Testis (tissue), 2 donors: ENCODE measurements at regions not wholly inside any gene's neighbourhood (a gene's known extent, or its start where the extent isn't known, plus 50 kb on each side); places are given as distances from the start of the nearest gene placed in this dataset.

Source experiments
- DNase-seq: peaks from one replicate; pipeline ENCODE4 v3.0.0-alpha.2; 2019
- H3K27ac ChIP-seq, 2 donors: fragments of 200-600 bp; sonication (generic); one replicate each; pipeline ENCODE4 v1.5.1; 2019
- H3K27me3 ChIP-seq: fragments of 200-600 bp; sonication (generic); one replicate; pipeline ENCODE4 v1.5.1; 2019
- H3K36me3 ChIP-seq: fragments of 200-600 bp; sonication (generic); one replicate; pipeline ENCODE4 v1.5.1; 2017; ENCODE audit warnings: low read depth; ENCODE audit errors: missing control alignments
- H3K4me1 ChIP-seq: fragments of 200-600 bp; sonication (generic); one replicate; pipeline ENCODE4 v1.5.1; 2019
- H3K4me3 ChIP-seq, 2 donors: fragments of 200-600 bp; sonication (generic); one replicate each; pipeline ENCODE4 v1.5.1; 2017 to 2019
- H3K9me3 ChIP-seq: fragments of 200-600 bp; sonication (generic); one replicate; pipeline ENCODE4 v1.5.1; 2017
- CTCF ChIP-seq, 3 experiments: fragments of 450-650 bp in 2 of 3; fragments of 200-600 bp in 1 of 3; sonication (generic) in 1 of 3; IDR thresholded peaks; one replicate each; pipeline ENCODE4 v1.5.1; 2016 to 2019; ENCODE audit warnings: antibody characterized with exemption in 3 of 3, mild to moderate bottlenecking in 2 of 3, moderate library complexity in 1 of 3
- POLR2A ChIP-seq: fragments of 450-650 bp; IDR thresholded peaks from one replicate; pipeline ENCODE4 v1.6.1; 2017; ENCODE audit warnings: antibody characterized with exemption, mild to moderate bottlenecking, moderate library complexity
- WGBS, 2 donors: methylation state at CpG; one replicate each; pipeline ENCODE4 v1.1.5; 2018; 5-methylcytosine and 5-hydroxymethylcytosine counted together
- intact Hi-C: fragments of 100-400 bp; cut with DNase I; formaldehyde crosslinking; loops from one replicate; pipeline ENCODE4 v1.15.1; 2023; ENCODE audit warnings: low total_unique reads

GRCh38 chr2:198702796-198703195 lies 754.9 kb downstream of the SATB2 start:
- H3K27ac ChIP-seq, result no peak overlapping the region
- DNase-seq, result no peak
- H3K4me1 ChIP-seq, result no peaks in the 10 kb centered on the region
- no peaks in the 10 kb centered on the region for H3K9me3 ChIP-seq
- no peaks in the 10 kb centered on the region for H3K36me3 ChIP-seq
- H3K27me3 ChIP-seq, result no peaks in the 10 kb centered on the region
- TF ChIP-seq CTCF (IDR thresholded peaks at IDR 0.05) (no peak), POLR2A (no peak)
- intact Hi-C loops, result no loop called here
- H3K4me3 ChIP-seq, result no peak overlapping the region

- DNase-seq, result no peak
- Histone ChIP-seq H3K27ac (no peak overlapping the region), H3K4me3 (no peak overlapping the region), H3K27me3 (no peaks in the 10 kb centered on the region), H3K36me3 (no peaks in the 10 kb centered on the region), H3K4me1 (no peaks in the 10 kb centered on the region), H3K9me3 (no peaks in the 10 kb centered on the region)
- intact Hi-C loops, result no loop called here
- WGBS, 2 donors, result 96 to 98% methylated on average over 1 of the region's 1 CpG
- no peak for TF ChIP-seq CTCF (IDR thresholded peaks at IDR 0.05)
- TF ChIP-seq POLR2A, result no peak
These were observed 756.3 kb downstream of the SATB2 start for GRCh38 chr2:198701481-198701880.

GRCh38 chr2:198700319-198700718 lies 757.4 kb downstream of the SATB2 start:
- no peaks in the 10 kb centered on the region for H3K4me1 ChIP-seq
- intact Hi-C loops, result no loop called here
- DNase-seq, result no peak
- no peaks in the 10 kb centered on the region for H3K36me3 ChIP-seq
- no peaks in the 10 kb centered on the region for H3K9me3 ChIP-seq
- TF ChIP-seq CTCF (IDR thresholded peaks at IDR 0.05), result no peak
- TF ChIP-seq POLR2A, result no peak
- H3K27me3 ChIP-seq, result no peaks in the 10 kb centered on the region
- no peak overlapping the region for H3K4me3 ChIP-seq
- 97 to 100% methylated on average over 1 of the region's 1 CpG for WGBS, 2 donors
- no peak overlapping the region for H3K27ac ChIP-seq

- intact Hi-C loops, result no loop called here
- no peaks in the 10 kb centered on the region for H3K9me3 ChIP-seq
- H3K27me3 ChIP-seq, result no peaks in the 10 kb centered on the region
- H3K4me1 ChIP-seq, result no peaks in the 10 kb centered on the region
- no peak overlapping the region for H3K4me3 ChIP-seq
- H3K27ac ChIP-seq, result no peak overlapping the region
- TF ChIP-seq CTCF (IDR thresholded peaks at IDR 0.05), result no peak
- H3K36me3 ChIP-seq, result no peaks in the 10 kb centered on the region
- no peak for DNase-seq
These were observed 759.5 kb downstream of the SATB2 start for GRCh38 chr2:198698230-198698629.

GRCh38 chr2:198697794-198698193 lies 759.9 kb downstream of the SATB2 start:
- Histone ChIP-seq H3K27me3 (no peaks in the 10 kb centered on the region), H3K36me3 (no peaks in the 10 kb centered on the region), H3K9me3 (no peaks in the 10 kb centered on the region), H3K4me3 (no peak overlapping the region), H3K27ac (no peak overlapping the region), H3K4me1 (no peaks in the 10 kb centered on the region)
- TF ChIP-seq CTCF (IDR thresholded peaks at IDR 0.05) (no peak), POLR2A (no peak)
- DNase-seq, result no peak
- intact Hi-C loops, result no loop called here
